GM21619 (cell line): ENCODE measurements at regions not wholly inside any gene's neighbourhood (a gene's known extent, or its start where the extent isn't known, plus 50 kb on each side); places are given as distances from the start of the nearest gene placed in this dataset.

Experiments used
- ATAC-seq: cut with Tn5 transposase; IDR thresholded peaks from one replicate; pipeline ENCODE4 v1.9.1; 2021; ENCODE audit not compliant: unreplicated experiment

- no peak for ATAC-seq
Measured at GRCh38 chr11:128232588-128232987, 354.8 kb downstream of the ETS1 start.

- no peak for ATAC-seq
Measured at GRCh38 chr11:128231845-128232410, 355.4 kb downstream of the ETS1 start.

- no peak for ATAC-seq
Measured at GRCh38 chr11:128227466-128227865, 359.9 kb downstream of the ETS1 start.

GRCh38 chr11:128226106-128226716 is 361.1 kb downstream of the ETS1 start:
- no peak for ATAC-seq

GRCh38 chr11:128222245-128222884 is 365.0 kb downstream of the ETS1 start:
- ATAC-seq = no peak

- no peak for ATAC-seq
Measured at GRCh38 chr11:128219731-128220120, 367.6 kb downstream of the ETS1 start.

- no peak for ATAC-seq
Measured at GRCh38 chr11:128216198-128216597, 371.2 kb downstream of the ETS1 start.

GRCh38 chr11:128215238-128215882 is 372.0 kb downstream of the ETS1 start:
- ATAC-seq = no peak

- no peak for ATAC-seq
Measured at GRCh38 chr11:128214263-128214662, 373.1 kb downstream of the ETS1 start.

GRCh38 chr11:128213461-128213860 is 373.9 kb downstream of the ETS1 start:
- ATAC-seq = no peak

GRCh38 chr11:128212324-128212723 is 375.0 kb downstream of the ETS1 start:
- ATAC-seq = no peak

GRCh38 chr11:128210148-128210940 is 377.0 kb downstream of the ETS1 start:
- ATAC-seq = no peak

- ATAC-seq = no peak
Measured at GRCh38 chr11:128209138-128209435, 378.3 kb downstream of the ETS1 start.

- no peak for ATAC-seq
Measured at GRCh38 chr11:128208329-128209137, 378.8 kb downstream of the ETS1 start.

GRCh38 chr11:128207861-128208321 is 379.5 kb downstream of the ETS1 start:
- no peak for ATAC-seq

GRCh38 chr11:128206461-128206860 is 380.9 kb downstream of the ETS1 start:
- no peak for ATAC-seq

GRCh38 chr11:128205796-128206195 is 381.6 kb downstream of the ETS1 start:
- no peak for ATAC-seq

- ATAC-seq = no peak
Measured at GRCh38 chr11:128204898-128205297, 382.5 kb downstream of the ETS1 start.

GRCh38 chr11:128201801-128202200 is 385.6 kb downstream of the ETS1 start:
- ATAC-seq = no peak

- ATAC-seq = no peak
Measured at GRCh38 chr11:128201009-128201408, 386.3 kb downstream of the ETS1 start.

- no peak for ATAC-seq
Measured at GRCh38 chr11:128200467-128200866, 386.9 kb downstream of the ETS1 start.
